ENCODE measurements at regions not wholly inside any gene's neighbourhood (a gene's known extent, or its start where the extent isn't known, plus 50 kb on each side); places are given as distances from the start of the nearest gene placed in this dataset.

DNA sequence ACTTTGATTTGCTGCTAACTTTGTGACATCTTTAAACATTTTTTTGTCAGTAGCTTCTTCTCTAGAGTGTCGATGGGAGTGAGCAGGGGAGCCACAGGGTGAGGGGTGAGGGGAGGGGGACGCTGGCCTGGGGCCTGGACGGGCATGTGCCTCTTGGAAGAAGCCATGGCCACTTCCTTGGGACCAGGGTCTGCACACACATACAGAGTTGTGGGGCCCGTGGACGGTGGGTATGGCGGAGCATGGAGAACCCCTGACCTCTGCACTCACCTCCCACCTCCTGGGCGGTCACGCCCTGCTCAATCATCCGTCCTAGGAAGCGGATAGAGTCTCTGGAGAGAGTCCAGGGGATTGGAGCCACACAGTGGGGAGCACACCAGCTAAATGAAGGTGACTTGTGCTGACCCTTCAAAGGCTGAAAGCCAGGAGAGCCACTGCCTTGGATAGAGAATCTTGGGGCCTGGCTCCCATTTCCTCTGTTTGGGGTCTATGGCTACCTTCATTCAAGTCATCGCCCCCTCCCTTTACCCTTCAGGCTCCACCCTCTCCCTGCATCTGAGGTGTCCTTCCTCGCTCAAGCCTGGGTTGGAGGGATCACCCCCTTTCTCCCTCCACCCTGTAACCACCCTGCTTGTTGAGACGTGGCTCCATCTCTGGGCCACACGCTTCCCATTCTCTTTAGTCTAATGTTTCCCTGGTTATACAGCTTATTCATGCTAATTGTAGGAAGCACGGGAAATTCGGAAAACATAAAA is 63.9 kb upstream of the HAAO start:
- TF ChIP-seq, protein P1, sequence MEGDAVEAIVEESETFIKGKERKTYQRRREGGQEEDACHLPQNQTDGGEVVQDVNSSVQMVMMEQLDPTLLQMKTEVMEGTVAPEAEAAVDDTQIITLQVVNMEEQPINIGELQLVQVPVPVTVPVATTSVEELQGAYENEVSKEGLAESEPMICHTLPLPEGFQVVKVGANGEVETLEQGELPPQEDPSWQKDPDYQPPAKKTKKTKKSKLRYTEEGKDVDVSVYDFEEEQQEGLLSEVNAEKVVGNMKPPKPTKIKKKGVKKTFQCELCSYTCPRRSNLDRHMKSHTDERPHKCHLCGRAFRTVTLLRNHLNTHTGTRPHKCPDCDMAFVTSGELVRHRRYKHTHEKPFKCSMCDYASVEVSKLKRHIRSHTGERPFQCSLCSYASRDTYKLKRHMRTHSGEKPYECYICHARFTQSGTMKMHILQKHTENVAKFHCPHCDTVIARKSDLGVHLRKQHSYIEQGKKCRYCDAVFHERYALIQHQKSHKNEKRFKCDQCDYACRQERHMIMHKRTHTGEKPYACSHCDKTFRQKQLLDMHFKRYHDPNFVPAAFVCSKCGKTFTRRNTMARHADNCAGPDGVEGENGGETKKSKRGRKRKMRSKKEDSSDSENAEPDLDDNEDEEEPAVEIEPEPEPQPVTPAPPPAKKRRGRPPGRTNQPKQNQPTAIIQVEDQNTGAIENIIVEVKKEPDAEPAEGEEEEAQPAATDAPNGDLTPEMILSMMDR (IDR thresholded peaks at IDR 0.05 in 2 of 3, conservative IDR thresholded peaks at IDR 0.05 in 1 of 3; ENCODE audit: control insufficient read depth in 2 of 3, extremely low read depth in 1 of 3, insufficient read depth in 1 of 3, low read depth in 3 of 3, low read length in 3 of 3) = no peak
- TF ChIP-seq, protein P2, sequence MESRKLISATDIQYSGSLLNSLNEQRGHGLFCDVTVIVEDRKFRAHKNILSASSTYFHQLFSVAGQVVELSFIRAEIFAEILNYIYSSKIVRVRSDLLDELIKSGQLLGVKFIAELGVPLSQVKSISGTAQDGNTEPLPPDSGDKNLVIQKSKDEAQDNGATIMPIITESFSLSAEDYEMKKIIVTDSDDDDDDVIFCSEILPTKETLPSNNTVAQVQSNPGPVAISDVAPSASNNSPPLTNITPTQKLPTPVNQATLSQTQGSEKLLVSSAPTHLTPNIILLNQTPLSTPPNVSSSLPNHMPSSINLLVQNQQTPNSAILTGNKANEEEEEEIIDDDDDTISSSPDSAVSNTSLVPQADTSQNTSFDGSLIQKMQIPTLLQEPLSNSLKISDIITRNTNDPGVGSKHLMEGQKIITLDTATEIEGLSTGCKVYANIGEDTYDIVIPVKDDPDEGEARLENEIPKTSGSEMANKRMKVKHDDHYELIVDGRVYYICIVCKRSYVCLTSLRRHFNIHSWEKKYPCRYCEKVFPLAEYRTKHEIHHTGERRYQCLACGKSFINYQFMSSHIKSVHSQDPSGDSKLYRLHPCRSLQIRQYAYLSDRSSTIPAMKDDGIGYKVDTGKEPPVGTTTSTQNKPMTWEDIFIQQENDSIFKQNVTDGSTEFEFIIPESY (IDR thresholded peaks at IDR 0.05) = no peak
- TF ChIP-seq MYC (IDR thresholded peaks at IDR 0.05; ENCODE audit: insufficient read depth, insufficient read length, insufficient replicate concordance, low read length, severe bottlenecking) = no peak
- no peak for TF ChIP-seq ZNF217 (IDR thresholded peaks at IDR 0.05)
- TF ChIP-seq ASH2L (IDR thresholded peaks at IDR 0.05; ENCODE audit: borderline replicate concordance, low read depth) = no peak
- no peak for TF ChIP-seq EP300 (IDR thresholded peaks at IDR 0.05; ENCODE audit: borderline replicate concordance in 1 of 2, control insufficient read depth in 1 of 2, low read depth in 2 of 2, low read length in 2 of 2)
- no peak for TF ChIP-seq GABPA (IDR thresholded peaks at IDR 0.05; ENCODE audit: low read depth)
- TF ChIP-seq MTA2 (IDR thresholded peaks at IDR 0.05; ENCODE audit: low read depth) = no peak
- no peak for TF ChIP-seq PML (IDR thresholded peaks at IDR 0.05; ENCODE audit: low read length)
- TF ChIP-seq, protein P3, sequence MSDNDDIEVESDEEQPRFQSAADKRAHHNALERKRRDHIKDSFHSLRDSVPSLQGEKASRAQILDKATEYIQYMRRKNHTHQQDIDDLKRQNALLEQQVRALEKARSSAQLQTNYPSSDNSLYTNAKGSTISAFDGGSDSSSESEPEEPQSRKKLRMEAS (IDR thresholded peaks at IDR 0.05; ENCODE audit: low read depth, low read length) = no peak
